GM19455 (cell line): ENCODE measurements at regions not wholly inside any gene's neighbourhood (a gene's known extent, or its start where the extent isn't known, plus 50 kb on each side); places are given as distances from the start of the nearest gene placed in this dataset.

Experiments
- ATAC-seq: cut with Tn5 transposase; IDR thresholded peaks from one replicate; pipeline ENCODE4 v1.9.1; 2021; ENCODE audit not compliant: unreplicated experiment

DNA sequence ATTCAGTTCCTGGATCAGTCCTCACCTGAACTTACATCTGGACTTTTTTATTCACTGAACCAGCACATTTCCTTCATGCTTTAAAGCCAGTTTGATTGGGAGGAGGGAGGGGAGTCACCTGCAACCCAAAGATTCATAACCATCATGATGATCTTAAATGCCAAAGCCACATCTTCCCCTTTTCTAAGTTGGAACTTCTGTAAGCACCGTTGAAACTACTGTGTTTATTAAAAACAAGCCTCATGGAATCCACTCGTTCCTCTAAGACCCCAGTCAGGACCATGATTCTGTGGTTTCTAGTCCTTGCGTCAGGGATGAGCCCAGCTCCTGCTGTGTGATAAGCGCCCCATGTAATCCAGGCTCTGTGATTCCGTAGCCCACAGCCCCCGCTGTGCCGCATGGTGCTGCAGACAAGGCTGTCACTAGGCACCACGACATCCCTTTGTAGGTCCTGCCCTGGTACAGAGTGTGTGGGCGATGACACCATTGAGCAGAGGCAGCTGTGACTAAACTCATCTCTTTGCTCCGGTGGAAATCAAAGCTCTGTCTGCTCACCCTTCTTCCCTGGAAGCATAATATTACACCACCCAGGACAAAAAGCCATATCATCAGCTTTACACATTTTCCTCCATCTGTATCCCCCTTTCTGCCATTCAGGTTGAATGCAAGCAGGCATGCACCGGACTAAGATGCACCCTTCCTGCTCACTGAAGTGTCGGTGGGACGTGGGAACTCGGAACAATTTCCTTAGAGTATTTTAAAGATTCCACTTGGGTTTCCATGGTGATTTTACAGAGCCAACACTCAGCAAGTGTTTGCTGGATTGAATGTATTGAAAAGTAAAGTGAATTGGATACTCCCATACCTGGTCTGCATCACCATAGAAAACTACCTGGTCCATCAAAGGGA lies 132.0 kb upstream of the FSTL4 start:
- ATAC-seq: no peak

DNA sequence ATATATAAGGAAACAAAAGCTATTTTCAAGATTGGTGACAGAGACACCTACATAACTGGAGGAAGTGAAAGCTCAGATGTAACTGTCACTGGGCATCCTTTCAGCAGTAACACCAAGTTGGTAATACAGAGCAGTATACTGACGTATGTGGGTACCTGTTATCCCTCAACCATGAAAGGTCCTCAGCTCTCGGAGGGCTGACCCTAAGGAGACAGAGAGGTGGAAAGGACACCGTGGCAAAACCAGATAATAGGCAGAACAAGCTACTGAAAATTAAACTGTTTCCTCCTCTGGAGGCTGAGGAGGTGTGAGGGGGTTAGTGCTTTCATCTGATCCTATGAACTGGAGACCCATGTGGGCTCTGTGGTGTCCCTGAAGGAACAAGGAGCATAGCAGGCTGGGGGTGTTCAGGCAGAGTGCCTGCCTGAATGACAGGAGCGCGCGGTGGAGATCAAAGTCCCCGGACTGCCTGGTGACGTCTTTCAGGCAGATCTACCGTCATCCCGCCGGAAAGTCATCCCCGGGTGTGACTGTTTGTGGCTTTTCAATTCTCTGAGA lies 130.2 kb upstream of the FSTL4 start:
- no peak for ATAC-seq

DNA sequence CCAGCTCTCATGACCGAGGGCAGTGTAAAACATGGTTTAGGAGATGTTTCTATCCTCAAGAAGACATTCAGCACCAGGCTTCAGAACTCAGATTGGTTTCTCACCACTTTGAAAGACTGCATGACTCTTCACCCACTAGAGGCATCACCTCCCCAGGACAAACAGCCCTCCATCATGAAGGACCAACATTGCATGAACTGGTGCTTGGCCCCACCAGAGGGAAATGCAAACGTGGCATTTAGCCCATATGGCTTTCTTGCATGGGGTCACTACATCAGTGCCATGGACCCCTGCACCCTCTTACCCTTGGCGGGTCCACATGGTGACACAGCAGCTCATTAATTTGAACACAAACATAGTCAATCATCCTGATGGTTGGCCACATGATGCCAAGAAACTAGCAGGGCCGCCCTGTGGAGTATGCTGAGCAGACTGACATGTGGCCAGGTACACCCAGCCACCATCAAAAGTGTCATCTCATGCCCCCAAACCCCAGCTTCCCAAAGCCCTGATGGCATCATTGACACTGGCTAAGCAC lies 129.5 kb upstream of the FSTL4 start:
- no peak for ATAC-seq

DNA sequence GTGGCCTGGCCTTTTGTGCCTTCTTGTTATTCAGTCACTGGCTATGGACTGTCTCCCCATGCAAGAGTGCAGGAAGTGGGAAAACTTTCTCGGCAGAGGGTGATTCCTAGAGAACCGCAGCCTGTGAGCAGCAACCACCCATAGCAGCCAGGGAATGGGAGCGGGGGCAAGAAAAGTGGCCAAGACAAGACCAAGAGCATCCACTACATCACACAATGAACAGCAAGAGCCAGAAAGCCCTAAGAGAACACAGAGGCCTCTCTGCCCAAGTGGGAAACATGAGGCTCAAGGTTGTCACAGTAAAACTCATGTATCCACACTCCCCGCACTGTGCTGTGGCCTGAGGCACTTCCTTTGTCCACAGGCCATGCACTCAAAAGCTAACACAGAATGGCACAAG lies 129.1 kb upstream of the FSTL4 start:
- no peak for ATAC-seq

DNA sequence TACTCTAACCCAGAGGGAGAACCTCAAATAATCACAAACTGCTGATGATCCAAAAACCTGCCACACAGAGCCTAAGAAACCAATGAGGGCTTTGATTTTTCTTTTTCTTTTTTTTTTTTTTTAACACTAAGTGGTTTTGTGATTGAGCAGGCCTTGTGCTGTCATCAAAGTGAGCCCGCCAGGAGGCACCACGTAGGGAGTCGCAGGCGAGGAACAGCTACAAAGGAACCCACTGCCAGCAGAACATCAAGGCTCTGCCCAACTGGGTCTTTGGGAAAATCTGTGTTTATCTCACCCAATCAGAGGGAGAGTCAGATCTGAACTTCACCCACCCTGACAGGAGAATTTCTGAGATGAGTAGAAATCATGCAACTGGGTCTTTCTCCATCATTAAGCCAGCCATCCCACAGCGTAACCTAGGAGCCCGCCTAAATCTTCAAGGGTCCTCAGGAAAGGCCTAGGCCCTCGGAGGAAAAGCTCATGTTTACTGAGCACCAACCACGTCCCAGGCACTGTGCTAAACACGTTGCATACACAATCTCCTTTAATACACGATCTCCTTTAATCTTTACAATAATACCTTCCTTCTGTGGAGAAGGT lies 126.9 kb upstream of the FSTL4 start:
- no peak for ATAC-seq

DNA sequence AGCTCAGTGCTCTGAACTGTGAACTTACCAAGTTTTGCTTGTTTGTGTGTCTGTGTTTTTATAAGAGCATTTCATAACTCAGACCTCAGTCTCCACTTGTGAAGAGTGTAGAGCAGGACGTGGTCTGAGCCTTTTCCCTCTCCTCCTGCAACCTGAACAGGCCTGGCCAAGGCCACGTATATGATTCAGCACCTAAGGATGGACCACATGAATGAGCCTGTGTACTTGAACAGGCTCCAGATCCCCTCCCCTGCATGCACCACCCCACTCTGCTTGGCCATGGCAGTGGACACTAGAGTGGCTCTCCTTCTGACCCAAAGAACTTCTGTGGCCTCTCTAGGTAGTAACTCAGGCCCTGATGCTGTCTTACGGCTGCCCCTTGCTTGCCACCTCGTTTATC lies 125.9 kb upstream of the FSTL4 start:
- no peak for ATAC-seq

DNA sequence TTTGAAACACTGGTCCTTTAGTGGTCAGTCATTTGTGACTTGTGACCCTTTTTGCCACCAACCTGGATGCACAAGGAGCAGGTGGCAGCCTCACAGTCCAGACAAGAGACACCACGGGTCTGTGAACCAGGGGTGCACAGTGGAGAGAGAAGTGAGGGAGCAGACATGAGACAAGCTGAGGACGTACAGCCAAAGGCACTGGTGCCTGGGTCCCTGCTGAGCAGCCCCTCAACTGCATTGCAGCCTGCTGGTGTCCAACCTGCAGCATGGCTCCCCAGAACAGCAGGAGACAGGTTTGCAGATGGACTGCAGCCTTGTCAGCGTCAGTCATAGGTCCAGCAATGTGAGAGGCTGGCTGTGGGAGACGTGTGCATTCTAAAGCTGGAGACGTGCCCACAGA lies 124.2 kb upstream of the FSTL4 start:
- ATAC-seq: no peak

DNA sequence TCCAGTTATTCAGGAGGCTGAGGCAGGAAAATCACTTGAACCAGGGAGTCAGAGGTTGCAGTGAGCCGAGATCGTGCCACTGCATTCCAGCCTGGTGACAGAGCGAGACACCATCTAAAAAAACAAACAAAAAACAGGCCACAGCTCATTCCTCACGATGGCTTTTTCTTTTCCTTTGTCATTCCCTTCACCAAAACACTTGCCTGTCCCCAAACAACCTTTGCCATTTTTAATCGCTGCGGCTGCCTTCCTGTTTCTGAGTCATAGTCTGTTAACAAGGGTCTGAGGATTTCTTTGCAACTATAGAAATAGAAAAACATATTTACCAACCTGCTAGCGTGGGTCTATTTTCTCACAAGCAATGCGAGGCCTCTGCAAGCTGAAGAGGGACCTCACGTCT lies 123.0 kb upstream of the FSTL4 start:
- no peak for ATAC-seq

DNA sequence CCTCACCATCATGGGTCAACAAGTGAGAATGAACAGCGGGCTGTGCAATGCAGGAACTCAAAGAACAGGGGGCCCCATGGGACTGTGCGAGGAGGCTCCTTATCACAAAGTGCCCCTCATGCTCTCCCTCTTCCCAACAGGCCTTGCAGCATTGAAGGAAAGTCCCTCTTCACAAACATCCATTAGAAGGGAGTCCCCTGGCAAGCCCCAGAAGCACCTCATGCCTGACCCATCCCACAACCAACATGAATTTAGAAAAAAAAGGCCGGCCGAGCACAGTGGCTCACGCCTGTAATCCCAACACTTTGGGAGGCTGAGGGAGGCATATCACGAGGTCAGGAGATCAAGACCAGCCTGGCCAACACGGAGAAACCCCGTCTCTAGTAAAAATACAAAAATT lies 122.6 kb upstream of the FSTL4 start:
- ATAC-seq: no peak

DNA sequence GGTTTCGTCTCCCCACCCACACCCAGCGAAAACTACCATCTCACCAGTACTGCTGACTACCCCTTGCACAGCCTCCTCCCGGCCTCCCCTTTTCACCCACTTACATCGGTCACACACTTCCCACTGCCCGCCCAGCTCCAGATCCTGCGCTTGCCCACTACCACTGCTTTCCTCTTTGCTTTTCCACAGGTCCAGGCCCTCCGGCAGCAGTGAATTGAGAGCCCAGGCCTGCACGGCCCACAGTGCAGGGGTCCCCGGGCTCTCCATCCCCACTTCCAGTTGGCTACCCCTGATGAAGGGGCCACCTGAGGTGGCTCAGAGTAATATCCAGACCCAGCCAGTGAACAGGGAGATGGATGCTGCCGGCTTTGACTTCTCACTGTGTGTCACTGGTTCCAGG lies 120.2 kb upstream of the FSTL4 start:
- no peak for ATAC-seq

DNA sequence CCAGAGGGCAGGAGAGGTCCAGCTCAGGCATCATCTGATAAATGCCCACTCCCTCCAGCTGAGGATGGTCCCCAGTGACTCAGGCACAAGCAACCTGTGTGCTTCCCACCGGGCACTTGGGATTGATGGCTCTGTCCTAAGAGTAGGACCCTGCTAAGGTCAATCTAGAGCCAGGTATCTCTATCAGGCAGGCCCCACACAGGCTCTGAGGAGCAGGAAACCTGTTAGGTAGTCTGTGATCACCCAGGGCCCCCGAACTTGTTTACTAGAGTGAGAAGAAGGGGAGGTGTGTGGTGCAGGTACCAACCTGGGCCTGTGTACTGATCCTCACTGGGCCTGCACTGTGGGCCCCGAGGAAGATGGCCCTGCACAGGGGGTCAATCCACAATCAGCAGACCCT lies 119.6 kb upstream of the FSTL4 start:
- no peak for ATAC-seq

DNA sequence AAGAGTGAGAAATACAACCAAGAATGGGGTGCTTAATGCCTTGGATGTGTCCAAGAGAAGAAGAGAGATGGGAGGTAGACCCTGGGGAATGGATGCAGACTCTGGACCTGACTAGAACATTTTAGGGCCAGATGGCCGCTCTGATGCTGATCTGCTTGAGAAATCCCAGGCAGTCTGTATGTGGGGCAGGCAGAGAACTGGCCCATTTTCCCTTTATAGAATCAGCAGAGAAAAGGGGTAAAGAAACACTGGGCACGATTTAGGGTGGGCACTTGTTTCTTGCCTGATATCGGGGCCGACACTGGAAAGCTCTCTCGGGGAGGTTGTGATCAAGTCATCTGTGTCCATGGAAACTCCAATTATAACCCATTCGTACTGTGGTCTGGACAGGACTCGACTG lies 118.5 kb upstream of the FSTL4 start:
- no peak for ATAC-seq

DNA sequence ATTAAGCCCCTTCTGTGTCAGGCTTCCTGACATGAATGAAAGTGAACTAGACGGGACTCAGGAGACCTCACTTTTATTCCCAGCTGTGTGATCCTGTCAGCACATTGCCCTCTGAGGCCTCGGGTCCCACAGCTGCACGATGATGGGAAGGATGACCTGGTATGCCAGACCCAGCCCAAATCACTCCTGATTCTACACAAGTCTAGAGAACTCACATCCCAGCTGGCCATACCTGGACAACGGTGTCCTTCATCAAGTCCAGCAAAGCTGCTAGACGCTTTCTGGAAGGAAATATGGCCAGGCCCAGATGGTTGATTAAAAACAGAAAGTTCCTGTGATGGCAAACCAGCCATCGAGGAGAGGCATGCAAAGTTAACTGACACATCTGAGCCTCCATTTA lies 118.0 kb upstream of the FSTL4 start:
- ATAC-seq: no peak

DNA sequence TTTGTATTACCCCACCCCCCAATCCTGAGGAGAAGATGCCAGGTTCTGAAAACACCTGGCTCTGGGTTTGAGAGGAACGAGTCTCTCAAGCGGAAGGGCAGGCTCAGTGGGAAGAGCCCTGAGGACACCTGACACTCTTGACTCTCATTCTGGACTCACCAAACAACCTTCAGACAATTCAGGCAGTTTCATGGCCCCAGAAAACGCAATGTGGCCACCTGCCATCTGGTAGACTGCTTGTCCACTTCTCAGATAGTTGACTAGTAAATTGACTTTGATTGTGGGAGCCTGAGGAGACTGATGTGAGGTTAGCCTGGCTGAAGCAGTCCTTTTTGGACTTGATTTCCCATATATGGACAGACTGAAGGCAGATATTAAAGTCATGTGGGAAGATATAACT lies 117.5 kb upstream of the FSTL4 start:
- no peak for ATAC-seq

DNA sequence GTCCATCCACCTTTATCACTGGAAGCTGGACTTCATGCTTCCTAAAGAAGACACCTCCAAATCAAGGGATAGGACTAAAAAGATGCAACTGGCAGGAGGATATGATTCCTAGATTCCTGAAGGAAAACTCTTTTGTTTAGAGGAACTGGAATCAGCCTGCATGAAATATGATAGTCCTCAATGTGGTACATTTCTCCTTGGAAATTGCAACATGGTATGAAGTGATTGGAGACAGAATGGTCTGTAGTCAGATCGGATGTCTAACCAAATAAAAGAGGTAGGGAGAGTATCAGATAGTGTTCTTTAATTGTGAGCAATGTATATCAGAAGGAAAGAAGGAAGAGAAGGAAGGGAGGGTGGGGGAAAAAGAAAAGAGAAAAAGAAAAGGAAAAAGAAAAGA lies 116.1 kb upstream of the FSTL4 start:
- ATAC-seq: no peak

DNA sequence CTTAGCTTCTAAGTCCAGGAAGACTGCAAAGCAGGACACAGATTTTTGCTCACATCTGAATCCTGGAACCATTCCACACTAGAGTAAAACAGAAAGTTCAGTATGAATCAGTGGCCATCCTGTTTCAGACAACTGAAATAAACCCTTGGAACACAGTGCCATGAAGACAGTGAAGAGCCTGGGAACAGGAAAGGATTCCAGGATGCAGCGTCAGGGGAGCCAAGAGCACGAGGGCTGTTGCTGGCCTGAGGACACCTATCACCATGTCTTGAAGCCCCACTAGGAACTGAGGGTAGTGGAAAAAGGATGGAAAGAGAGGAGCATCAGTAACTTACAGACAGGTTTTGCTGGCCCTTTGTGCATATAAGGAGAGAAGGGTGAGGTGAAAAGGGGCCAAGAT lies 115.3 kb upstream of the FSTL4 start:
- ATAC-seq: no peak

DNA sequence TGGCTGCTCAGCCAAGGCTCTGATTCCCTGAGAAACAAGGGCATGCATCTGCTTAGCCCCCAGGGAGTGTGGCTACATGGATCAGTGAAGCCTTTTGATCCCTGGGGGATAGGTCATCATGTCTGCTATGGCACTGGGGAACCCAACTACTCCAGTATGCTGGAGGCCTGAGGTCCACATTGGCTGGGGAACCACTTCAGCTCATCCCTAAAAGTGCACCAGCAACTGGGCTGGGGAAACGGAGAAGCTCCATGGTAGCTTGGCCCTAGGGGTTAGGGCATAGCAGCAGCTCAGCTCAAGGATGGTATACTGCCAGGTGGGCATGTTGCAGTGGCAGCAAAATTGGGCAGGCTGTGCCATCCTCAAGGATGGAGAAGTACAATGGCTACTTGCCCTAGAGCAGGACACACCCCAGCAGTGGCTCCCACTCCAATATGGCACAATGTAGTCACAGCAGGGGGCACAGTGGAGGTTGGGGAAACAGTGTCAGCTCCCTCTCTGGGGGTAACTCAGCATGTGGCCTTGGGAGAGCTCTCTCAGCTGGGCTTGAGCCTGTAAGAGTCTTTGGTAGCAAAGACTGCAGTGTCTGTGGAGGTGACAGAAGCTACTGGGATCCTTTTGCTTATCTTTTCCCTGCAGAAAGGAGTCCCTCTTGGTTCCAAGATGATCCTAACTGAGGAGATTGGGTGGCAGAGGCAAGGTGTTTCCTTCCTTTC lies 111.5 kb upstream of the FSTL4 start:
- ATAC-seq: no peak

DNA sequence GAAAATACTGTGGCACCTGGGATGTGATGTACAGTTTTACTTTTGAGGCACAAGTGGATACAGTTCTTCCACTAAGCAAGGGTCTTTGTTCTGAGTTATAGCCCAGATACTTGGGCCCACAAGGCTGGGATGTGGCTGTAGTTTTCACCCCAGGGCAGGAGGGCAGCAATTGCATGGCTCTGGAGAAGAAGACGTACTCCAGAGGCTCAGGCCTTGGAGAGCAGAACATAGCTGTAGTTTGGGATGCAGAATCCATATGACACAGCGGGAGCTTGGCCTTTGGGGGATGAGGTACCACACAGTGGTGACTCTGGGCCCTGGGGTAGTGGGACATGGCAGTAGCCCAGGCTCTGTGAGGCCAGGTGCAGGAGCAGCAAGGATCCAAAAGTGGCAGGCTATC lies 110.8 kb upstream of the FSTL4 start:
- ATAC-seq: no peak

DNA sequence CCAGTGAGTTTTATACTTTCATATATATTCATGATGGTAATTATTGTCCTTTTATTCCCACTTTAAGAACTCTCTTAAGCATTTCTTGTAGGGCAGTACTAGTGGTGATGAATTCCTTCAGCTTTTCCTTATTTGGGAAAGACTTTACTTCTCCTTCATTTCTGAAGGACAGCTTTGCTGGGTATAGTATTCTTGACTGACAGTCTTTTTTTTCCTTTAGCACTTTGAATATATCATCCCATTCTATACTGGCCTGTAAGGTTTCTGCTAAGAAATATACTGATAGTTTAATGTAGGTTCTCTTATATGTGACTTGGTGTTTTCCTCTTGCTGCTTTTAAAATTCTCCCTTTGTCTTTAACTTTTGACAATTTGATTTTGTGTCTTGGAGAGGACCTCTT lies 109.0 kb upstream of the FSTL4 start:
- ATAC-seq: no peak

DNA sequence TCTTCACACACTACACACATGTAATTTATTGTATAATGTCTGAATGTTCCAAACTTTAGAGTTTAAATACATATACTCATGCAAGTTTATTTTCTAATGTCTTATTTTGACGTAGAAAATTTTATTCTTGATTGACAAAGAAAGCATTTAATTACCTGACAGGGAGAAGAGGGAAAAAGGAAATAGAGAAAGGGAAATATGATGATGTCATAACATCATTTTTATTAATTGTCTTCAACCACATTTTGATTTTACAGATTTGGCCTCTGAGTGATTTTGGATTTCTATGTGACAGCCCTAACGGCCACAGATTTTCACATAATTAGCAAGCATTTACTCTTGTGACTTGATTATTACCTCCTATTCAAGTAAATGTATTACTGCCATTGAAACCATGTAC lies 106.1 kb upstream of the FSTL4 start:
- no peak for ATAC-seq

DNA sequence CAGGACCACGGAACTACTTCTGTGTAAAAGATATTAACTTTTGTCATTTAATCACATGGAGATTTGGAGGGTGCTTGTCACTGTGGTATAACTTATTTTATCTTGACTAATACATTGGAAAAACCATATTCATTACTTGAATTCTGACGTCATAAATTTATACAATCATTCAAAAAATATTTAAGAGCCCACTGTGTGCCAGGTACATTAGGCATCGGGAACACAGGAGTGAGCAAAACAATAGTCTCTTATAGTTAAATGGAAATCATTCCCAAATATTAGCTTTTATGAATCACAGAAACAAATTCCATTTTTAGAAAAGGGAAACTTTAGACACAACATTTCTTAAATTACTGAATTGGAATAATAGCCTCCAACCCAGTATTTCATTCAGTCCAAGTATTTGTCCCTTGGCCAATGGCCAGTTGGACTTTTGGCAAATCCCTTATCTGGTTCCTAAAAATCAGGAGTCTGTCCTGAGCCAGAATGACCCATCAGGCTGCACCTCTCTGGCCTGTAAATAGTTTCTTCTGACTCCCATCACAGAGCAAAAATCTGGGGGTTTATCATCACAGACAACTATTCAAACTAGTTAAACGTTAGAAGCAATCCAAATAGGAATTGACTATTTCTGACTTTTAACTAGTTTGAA lies 104.3 kb upstream of the FSTL4 start:
- ATAC-seq: no peak
